GM23338 (cell line): ENCODE measurements at regions not wholly inside any gene's neighbourhood (a gene's known extent, or its start where the extent isn't known, plus 50 kb on each side); places are given as distances from the start of the nearest gene placed in this dataset.

Experiments used
- ATAC-seq: fragments of 200-7000 bp; cut with Tn5 transposase; 3 replicates; pipeline ENCODE4 v1.9.1; 2020
- DNase-seq: peaks from one replicate; pipeline ENCODE4 v3.0.0-alpha.2; 2015; ENCODE audit warnings: low spot score
- H2AFZ ChIP-seq: fragments of 200-600 bp; sonication (generic); 2 replicates; pipeline ENCODE4 v1.8.0; 2016; ENCODE audit warnings: antibody characterized with exemption, mild to moderate bottlenecking, moderate library complexity
- H3F3A ChIP-seq: fragments of 200-600 bp; sonication (generic); replicated peaks from 2 replicates; pipeline ENCODE4 v1.8.0; 2017; ENCODE audit warnings: antibody characterized with exemption, mixed run types, low read depth
- H3K27ac ChIP-seq: fragments of 200-600 bp; sonication (generic); 2 replicates; pipeline ENCODE4 v1.6.1; 2016; ENCODE audit warnings: low read depth
- H3K27me3 ChIP-seq: fragments of 200-600 bp; sonication (generic); 2 replicates; pipeline ENCODE4 v1.8.0; 2016; ENCODE audit warnings: mild to moderate bottlenecking, mixed run types, moderate library complexity; ENCODE audit not compliant: insufficient read depth
- H3K36me3 ChIP-seq: fragments of 200-600 bp; sonication (generic); 2 replicates; pipeline ENCODE4 v1.8.0; 2016; ENCODE audit warnings: mild to moderate bottlenecking; ENCODE audit not compliant: insufficient read depth
- H3K4me1 ChIP-seq: fragments of 200-600 bp; sonication (generic); 2 replicates; pipeline ENCODE4 v1.8.0; 2016; ENCODE audit warnings: mild to moderate bottlenecking, moderate library complexity; ENCODE audit not compliant: insufficient read depth
- H3K4me2 ChIP-seq: fragments of 200-600 bp; sonication (generic); 2 replicates; pipeline ENCODE4 v1.7.1; 2017; ENCODE audit warnings: mixed run types
- H3K4me3 ChIP-seq: fragments of 200-600 bp; sonication (generic); 2 replicates; pipeline ENCODE4 v1.6.1; 2016; ENCODE audit warnings: mixed run types
- H3K79me2 ChIP-seq: fragments of 200-600 bp; sonication (generic); replicated peaks from 2 replicates; pipeline ENCODE4 v1.8.0; 2017; ENCODE audit warnings: mild to moderate bottlenecking; ENCODE audit not compliant: insufficient read depth
- H3K9me2 ChIP-seq: fragments of 200-600 bp; sonication (generic); 2 replicates; pipeline ENCODE4 v1.8.0; 2017; ENCODE audit not compliant: insufficient read depth
- H4K20me1 ChIP-seq: fragments of 200-600 bp; sonication (generic); replicated peaks from 2 replicates; pipeline ENCODE4 v1.8.0; 2017; ENCODE audit warnings: mild to moderate bottlenecking; ENCODE audit not compliant: insufficient read depth
- H3K27ac Mint-ChIP-seq: 2 replicates; pipeline ENCODE4 v1.8.0; 2020; ENCODE audit warnings: inconsistent platforms, mild to moderate bottlenecking, moderate library complexity, mixed read lengths
- H3K27me3 Mint-ChIP-seq: 3 replicates; pipeline ENCODE4 v1.8.0; 2022; ENCODE audit warnings: low read depth, mild to moderate bottlenecking, moderate library complexity, mixed read lengths, inconsistent platforms; ENCODE audit not compliant: insufficient read depth, poor library complexity
- H3K36me3 Mint-ChIP-seq: 3 replicates; pipeline ENCODE4 v1.8.0; 2021; ENCODE audit warnings: low read depth, mild to moderate bottlenecking, inconsistent platforms, moderate library complexity, mixed read lengths
- H3K4me1 Mint-ChIP-seq: 3 replicates; pipeline ENCODE4 v1.8.0; 2020; ENCODE audit warnings: mild to moderate bottlenecking, inconsistent platforms, mixed read lengths
- H3K4me3 Mint-ChIP-seq: 3 replicates; pipeline ENCODE4 v1.8.0; 2021; ENCODE audit warnings: moderate library complexity, mild to moderate bottlenecking, inconsistent platforms, mixed read lengths
- H3K9me3 Mint-ChIP-seq: 3 replicates; pipeline ENCODE4 v1.8.0; 2020; ENCODE audit warnings: moderate library complexity, mild to moderate bottlenecking, inconsistent platforms, mixed read lengths
- CREB1 ChIP-seq: fragments of 250-450 bp; sonication (Bioruptor Pico); IDR thresholded peaks from 2 replicates; pipeline ENCODE4 v1.5.0; 2020; ENCODE audit warnings: low read depth, mild to moderate bottlenecking, moderate library complexity
- EZH2 ChIP-seq: fragments of 200-600 bp; sonication (generic); IDR thresholded peaks from one replicate; pipeline ENCODE4 v1.8.0; 2017; ENCODE audit warnings: antibody characterized with exemption, mild to moderate bottlenecking, low read depth; ENCODE audit not compliant: unreplicated experiment
- JUNB ChIP-seq: IDR thresholded peaks from one replicate; pipeline ENCODE4 v1.6.1; 2016; ENCODE audit warnings: antibody characterized with exemption; ENCODE audit not compliant: unreplicated experiment
- NANOG ChIP-seq: IDR thresholded peaks from 2 replicates; pipeline ENCODE4 v1.6.1; 2016; ENCODE audit warnings: antibody characterized with exemption, borderline replicate concordance
- POLR2AphosphoS5 ChIP-seq: IDR thresholded peaks from 2 replicates; pipeline ENCODE4 v1.6.1; 2016; ENCODE audit warnings: antibody characterized with exemption, low read depth
- STAT1 ChIP-seq: IDR thresholded peaks from one replicate; pipeline ENCODE4 v1.6.1; 2016; ENCODE audit warnings: antibody characterized with exemption; ENCODE audit not compliant: unreplicated experiment
- ZNF114 ChIP-seq: fragments of 250-450 bp; sonication (Bioruptor Pico); IDR thresholded peaks from 2 replicates; pipeline ENCODE4 v1.5.0; 2020; ENCODE audit warnings: mild to moderate bottlenecking, moderate library complexity
- ZNF331 ChIP-seq: fragments of 250-450 bp; sonication (Bioruptor Pico); IDR thresholded peaks from 2 replicates; pipeline ENCODE4 v1.5.0; 2020; ENCODE audit warnings: low read depth, mild to moderate bottlenecking, moderate library complexity
- TF ChIP-seq, protein P1 (sequence below), 2 experiments: fragments of 200-600 bp in 1 of 2; sonication (generic) in 1 of 2; conservative IDR thresholded peaks; 2 replicates each; pipeline versions ENCODE4 v1.5.1 to v1.6.1; 2016 to 2017; ENCODE audit warnings: antibody characterized with exemption in 2 of 2, low read depth in 2 of 2, mild to moderate bottlenecking in 2 of 2, moderate library complexity in 1 of 2
- TF ChIP-seq, protein P2 (sequence below): IDR thresholded peaks from 2 replicates; pipeline ENCODE4 v1.6.1; 2016; ENCODE audit warnings: antibody characterized with exemption

DNA sequence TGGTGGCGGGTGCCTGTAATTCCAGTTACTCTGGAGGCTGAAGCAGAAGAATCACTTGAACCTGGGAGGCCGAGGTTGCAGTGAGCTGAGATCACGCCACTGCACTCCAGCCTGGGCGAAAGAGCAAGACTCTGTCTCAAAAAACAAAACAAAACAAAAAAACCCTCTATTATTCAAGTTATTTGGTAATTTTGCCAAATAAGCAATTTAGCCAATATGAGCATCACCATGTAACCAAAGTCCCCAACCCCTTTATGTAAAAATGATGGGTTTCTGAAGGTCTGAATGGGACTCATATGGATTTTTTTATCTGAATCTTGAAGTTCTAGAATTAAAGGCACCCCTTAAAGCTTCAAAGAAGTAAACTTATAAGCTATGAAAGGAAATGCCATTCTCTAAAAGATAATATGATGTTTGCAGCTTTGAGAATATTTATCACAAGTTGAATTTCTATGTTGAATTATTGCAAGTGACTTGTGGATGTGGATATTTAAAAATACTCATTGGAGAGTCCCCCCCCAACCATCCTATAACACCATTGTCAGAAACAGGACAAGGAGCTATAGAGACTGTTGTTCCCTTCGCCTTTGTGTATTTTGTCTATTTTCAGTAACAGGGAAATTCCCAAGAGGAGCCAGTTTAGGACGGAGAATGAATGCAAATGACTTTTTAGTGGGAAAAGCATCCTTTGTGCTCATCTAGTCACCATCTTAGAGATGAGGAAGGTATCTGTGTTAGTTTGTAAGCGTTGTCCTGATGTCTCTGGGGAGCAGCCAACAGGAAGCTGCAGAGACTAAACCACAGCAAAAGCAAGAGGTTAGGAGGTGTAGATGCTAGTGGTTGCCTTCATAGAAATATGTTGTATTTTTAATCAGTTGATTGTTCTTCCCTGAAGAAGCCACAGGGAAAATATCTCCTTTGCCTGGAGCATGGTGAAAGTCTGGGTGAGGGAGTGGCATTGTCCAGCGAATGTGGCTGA is 68.3 kb downstream of the TET3 start (continued):
- TF ChIP-seq POLR2AphosphoS5 (no peak), ZNF114 (CRISPR knock-in tag) (no peak), ZNF331 (CRISPR knock-in tag) (no peak), STAT1 (no peak), NANOG (no peak), CREB1 (no peak), JUNB (no peak)
- TF ChIP-seq, protein P1, sequence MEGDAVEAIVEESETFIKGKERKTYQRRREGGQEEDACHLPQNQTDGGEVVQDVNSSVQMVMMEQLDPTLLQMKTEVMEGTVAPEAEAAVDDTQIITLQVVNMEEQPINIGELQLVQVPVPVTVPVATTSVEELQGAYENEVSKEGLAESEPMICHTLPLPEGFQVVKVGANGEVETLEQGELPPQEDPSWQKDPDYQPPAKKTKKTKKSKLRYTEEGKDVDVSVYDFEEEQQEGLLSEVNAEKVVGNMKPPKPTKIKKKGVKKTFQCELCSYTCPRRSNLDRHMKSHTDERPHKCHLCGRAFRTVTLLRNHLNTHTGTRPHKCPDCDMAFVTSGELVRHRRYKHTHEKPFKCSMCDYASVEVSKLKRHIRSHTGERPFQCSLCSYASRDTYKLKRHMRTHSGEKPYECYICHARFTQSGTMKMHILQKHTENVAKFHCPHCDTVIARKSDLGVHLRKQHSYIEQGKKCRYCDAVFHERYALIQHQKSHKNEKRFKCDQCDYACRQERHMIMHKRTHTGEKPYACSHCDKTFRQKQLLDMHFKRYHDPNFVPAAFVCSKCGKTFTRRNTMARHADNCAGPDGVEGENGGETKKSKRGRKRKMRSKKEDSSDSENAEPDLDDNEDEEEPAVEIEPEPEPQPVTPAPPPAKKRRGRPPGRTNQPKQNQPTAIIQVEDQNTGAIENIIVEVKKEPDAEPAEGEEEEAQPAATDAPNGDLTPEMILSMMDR (conservative IDR thresholded peaks at IDR 0.05; ENCODE audit: low read depth in 2 of 2): no peak

DNA sequence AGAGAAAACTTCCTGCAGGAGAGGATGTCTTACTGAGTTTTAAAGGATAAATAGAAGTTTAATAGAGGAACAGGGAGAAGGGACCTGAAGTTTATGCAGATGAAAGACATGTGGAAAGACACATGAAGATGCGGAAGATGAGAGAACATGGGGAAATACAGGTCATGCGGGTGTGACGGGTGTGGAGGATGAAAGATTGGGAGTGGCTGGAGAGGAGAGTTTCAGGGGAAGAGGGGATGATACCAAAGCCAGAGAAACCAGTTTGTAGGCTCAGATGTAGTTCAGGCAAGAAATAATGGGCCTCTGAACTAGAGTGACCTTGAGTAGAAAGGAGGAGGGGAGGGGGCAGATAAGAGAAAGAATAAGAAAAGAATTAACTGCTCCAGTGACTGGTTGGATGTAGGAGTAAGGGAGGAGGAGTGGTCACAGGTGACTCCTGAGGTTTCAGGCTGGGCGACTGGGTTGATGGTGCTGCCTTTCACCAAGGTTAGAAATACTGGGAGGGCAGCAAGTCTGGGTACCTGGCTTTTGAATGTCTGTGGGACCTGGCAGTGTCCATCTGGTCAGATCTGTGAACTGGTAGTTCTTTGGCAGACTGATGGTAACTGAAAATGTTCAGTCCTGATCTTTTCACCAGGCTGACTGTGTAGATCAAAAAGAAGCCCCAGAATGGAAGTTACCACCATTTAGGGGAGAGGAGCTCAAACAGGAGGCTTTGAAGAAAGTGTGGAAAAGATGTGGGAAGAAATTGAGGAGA is 69.4 kb downstream of the TET3 start:
- H3K9me2 ChIP-seq: no peaks in the 10 kb centered on the region
- Mint-ChIP-seq H3K27me3 (peaks cover 3% of the 10 kb centered on the region), H3K4me1 (peaks cover 15% of the 10 kb centered on the region), H3K36me3 (peaks cover 4% of the 10 kb centered on the region), H3K9me3 (no peaks in the 10 kb centered on the region), H3K27ac (no peak overlapping the region), H3K4me3 (peak overlapping the region; percentile 0; the same call in 1 of the 3 replicates)
- peaks cover 34% of the 10 kb centered on the region for H3K79me2 ChIP-seq
- DNase-seq (peak; percentile 40), ATAC-seq (peak; percentile 84)
- H3F3A ChIP-seq: 0 out of 2 replicates have a peak, but pooled peaks cover 3% of the 10 kb centered on the region
- H3K4me1 ChIP-seq: peaks cover 9% of the 10 kb centered on the region
- no peak overlapping the region for H2AFZ ChIP-seq
- no peak overlapping the region for H3K27ac ChIP-seq
- H3K27me3 ChIP-seq: no peaks in the 10 kb centered on the region
- peak overlapping the region; percentile 51; the same call in 1 of the 2 replicates for H3K4me2 ChIP-seq
- H3K4me3 ChIP-seq: no peak overlapping the region
- H4K20me1 ChIP-seq: peaks cover 15% of the 10 kb centered on the region
- H3K36me3 ChIP-seq: no peaks in the 10 kb centered on the region
- TF ChIP-seq CREB1: no peak
- no peak for TF ChIP-seq JUNB
- no peak for TF ChIP-seq NANOG
- TF ChIP-seq EZH2: no peak
- no peak for TF ChIP-seq ZNF331 (CRISPR knock-in tag)
- no peak for TF ChIP-seq STAT1
- no peak for TF ChIP-seq POLR2AphosphoS5
- TF ChIP-seq, protein P2, sequence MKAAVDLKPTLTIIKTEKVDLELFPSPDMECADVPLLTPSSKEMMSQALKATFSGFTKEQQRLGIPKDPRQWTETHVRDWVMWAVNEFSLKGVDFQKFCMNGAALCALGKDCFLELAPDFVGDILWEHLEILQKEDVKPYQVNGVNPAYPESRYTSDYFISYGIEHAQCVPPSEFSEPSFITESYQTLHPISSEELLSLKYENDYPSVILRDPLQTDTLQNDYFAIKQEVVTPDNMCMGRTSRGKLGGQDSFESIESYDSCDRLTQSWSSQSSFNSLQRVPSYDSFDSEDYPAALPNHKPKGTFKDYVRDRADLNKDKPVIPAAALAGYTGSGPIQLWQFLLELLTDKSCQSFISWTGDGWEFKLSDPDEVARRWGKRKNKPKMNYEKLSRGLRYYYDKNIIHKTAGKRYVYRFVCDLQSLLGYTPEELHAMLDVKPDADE: no peak
- no peak for TF ChIP-seq ZNF114 (CRISPR knock-in tag)
- TF ChIP-seq, protein P1 (conservative IDR thresholded peaks at IDR 0.05; ENCODE audit: low read depth in 2 of 2): no peak
